ENCODE measurements at regions not wholly inside any gene's neighbourhood (a gene's known extent, or its start where the extent isn't known, plus 50 kb on each side); places are given as distances from the start of the nearest gene placed in this dataset.

GRCh38 chr5:57666582-57666981 lies 184.0 kb upstream of the ACTBL2 start:
- DNase-seq (ENCODE audit: low read depth in 1 of 2, low spot score in 1 of 2) = no peak
- TF ChIP-seq, protein P1, sequence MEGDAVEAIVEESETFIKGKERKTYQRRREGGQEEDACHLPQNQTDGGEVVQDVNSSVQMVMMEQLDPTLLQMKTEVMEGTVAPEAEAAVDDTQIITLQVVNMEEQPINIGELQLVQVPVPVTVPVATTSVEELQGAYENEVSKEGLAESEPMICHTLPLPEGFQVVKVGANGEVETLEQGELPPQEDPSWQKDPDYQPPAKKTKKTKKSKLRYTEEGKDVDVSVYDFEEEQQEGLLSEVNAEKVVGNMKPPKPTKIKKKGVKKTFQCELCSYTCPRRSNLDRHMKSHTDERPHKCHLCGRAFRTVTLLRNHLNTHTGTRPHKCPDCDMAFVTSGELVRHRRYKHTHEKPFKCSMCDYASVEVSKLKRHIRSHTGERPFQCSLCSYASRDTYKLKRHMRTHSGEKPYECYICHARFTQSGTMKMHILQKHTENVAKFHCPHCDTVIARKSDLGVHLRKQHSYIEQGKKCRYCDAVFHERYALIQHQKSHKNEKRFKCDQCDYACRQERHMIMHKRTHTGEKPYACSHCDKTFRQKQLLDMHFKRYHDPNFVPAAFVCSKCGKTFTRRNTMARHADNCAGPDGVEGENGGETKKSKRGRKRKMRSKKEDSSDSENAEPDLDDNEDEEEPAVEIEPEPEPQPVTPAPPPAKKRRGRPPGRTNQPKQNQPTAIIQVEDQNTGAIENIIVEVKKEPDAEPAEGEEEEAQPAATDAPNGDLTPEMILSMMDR (IDR thresholded peaks at IDR 0.05; ENCODE audit: insufficient read depth, low read length) = no peak
- no peak for TF ChIP-seq GABPA (IDR thresholded peaks at IDR 0.05; ENCODE audit: low read depth)
- TF ChIP-seq SPI1 (IDR thresholded peaks at IDR 0.05; ENCODE audit: borderline replicate concordance, low read depth) = no peak
- TF ChIP-seq, protein P2, sequence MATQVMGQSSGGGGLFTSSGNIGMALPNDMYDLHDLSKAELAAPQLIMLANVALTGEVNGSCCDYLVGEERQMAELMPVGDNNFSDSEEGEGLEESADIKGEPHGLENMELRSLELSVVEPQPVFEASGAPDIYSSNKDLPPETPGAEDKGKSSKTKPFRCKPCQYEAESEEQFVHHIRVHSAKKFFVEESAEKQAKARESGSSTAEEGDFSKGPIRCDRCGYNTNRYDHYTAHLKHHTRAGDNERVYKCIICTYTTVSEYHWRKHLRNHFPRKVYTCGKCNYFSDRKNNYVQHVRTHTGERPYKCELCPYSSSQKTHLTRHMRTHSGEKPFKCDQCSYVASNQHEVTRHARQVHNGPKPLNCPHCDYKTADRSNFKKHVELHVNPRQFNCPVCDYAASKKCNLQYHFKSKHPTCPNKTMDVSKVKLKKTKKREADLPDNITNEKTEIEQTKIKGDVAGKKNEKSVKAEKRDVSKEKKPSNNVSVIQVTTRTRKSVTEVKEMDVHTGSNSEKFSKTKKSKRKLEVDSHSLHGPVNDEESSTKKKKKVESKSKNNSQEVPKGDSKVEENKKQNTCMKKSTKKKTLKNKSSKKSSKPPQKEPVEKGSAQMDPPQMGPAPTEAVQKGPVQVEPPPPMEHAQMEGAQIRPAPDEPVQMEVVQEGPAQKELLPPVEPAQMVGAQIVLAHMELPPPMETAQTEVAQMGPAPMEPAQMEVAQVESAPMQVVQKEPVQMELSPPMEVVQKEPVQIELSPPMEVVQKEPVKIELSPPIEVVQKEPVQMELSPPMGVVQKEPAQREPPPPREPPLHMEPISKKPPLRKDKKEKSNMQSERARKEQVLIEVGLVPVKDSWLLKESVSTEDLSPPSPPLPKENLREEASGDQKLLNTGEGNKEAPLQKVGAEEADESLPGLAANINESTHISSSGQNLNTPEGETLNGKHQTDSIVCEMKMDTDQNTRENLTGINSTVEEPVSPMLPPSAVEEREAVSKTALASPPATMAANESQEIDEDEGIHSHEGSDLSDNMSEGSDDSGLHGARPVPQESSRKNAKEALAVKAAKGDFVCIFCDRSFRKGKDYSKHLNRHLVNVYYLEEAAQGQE (IDR thresholded peaks at IDR 0.05; ENCODE audit: insufficient replicate concordance, low read depth) = no peak
- no peak for TF ChIP-seq POLR2AphosphoS5 (IDR thresholded peaks at IDR 0.05; ENCODE audit: low read depth)
- Histone ChIP-seq H3K4me3 (replicated peaks; ENCODE audit: insufficient read depth, low read length) (no peak overlapping the region), H3K27ac (replicated peaks) (no peak overlapping the region), H3K27me3 (ENCODE audit: insufficient read depth, poor library complexity, severe bottlenecking) (no peaks in the 10 kb centered on the region)

DNA sequence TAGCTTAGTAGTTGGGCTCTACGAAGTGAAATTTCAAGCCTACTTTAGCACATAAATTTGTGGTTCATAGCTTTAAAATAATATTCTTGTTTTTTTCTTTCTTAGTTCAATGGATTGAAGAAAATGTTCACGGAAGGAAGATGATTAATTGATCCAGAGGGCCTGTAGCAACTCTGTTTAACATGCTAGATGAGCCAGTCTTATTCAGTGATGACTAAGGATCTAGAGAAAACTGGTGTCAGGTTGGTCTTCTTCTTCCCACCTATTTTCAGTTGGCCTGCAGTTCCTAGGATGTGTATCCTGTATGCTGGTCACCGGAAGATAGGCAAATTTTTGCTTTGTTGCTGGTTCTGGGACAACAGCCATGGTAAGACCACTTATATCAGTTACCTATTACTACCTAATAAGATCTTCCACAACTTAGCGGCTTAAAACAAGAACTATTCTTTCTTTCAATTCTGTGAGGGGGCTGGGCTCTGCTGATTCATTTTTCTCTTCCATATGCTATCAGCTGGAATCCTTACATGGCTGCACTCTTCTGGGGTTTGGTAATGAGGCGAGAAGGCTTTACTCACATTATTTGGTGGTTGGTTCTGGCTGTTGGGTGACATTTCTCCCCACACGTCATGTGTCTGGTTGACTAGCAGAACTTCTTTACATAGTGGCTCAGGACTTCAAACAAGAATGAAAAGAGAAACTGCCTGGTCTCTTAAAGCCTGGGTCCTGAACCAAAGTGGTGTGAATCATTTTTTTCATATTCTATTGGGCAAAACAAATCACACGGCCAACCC lies 182.7 kb upstream of the ACTBL2 start:
- Histone ChIP-seq H3K4me3 (replicated peaks; ENCODE audit: insufficient read depth, low read length) (no peak overlapping the region), H3K27me3 (ENCODE audit: insufficient read depth, poor library complexity, severe bottlenecking) (no peaks in the 10 kb centered on the region)
- TF ChIP-seq SPI1 (IDR thresholded peaks at IDR 0.05; ENCODE audit: borderline replicate concordance, low read depth) (no peak), POLR2AphosphoS5 (IDR thresholded peaks at IDR 0.05; ENCODE audit: low read depth) (no peak)
- TF ChIP-seq, protein P1 (IDR thresholded peaks at IDR 0.05; ENCODE audit: insufficient read depth, low read length) = no peak

DNA sequence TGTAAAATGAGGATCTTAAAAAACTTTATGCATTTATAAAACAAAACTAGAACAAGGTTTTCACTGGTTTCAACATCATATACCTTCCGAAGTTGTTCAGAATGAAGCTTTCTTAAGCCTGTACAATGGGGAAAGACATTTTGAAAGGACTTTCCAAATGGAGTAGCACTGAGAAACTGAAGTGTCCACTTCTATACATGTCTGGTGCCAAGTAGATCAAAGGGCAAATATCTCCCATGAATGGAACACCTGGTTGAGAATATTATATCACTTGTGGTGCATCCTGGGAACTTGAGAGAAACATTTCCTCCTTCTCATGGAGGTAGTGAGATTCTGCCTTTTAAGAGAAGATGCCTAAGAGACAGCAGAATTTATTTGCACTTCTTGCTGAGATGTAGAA lies 182.1 kb upstream of the ACTBL2 start:
- TF ChIP-seq, protein P1 (IDR thresholded peaks at IDR 0.05; ENCODE audit: insufficient read depth, low read length) = no peak
- no peak for TF ChIP-seq POLR2AphosphoS5 (IDR thresholded peaks at IDR 0.05; ENCODE audit: low read depth)
- no peak for TF ChIP-seq GABPA (IDR thresholded peaks at IDR 0.05; ENCODE audit: low read depth)
- TF ChIP-seq, protein P2 (IDR thresholded peaks at IDR 0.05; ENCODE audit: insufficient replicate concordance, low read depth) = no peak
- H3K4me3 ChIP-seq (replicated peaks; ENCODE audit: insufficient read depth, low read length) = no peak overlapping the region
- no peak overlapping the region for H3K27ac ChIP-seq (replicated peaks)
- H3K27me3 ChIP-seq (ENCODE audit: insufficient read depth, poor library complexity, severe bottlenecking) = no peaks in the 10 kb centered on the region
- no peak for DNase-seq (ENCODE audit: low read depth in 1 of 2, low spot score in 1 of 2)

More for the DNA sequence above, 182.7 kb upstream of the ACTBL2 start:
- no peak overlapping the region for H3K27ac ChIP-seq (replicated peaks)
- no peak for DNase-seq (ENCODE audit: low read depth in 1 of 2, low spot score in 1 of 2)

DNA sequence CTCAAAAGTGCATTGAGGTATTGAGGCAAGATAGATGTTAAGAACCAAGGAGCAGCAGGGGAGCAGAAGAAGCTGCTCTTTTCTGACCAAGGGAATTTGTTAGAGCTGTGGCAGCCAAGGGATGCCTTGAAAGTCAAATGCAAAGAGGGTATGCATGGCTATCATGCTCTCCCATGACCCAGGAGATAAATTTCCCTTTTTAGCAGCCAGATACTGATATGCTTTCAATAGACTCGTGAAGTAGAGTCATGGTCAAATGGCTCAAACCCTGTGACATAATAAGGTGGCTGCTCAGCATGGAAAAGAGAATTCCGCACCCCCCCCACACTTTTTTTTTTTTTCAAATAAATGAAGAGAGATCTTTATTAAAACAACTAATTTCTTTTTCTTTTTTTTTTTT lies 180.9 kb upstream of the ACTBL2 start:
- Histone ChIP-seq H3K27ac (replicated peaks) (no peak overlapping the region), H3K27me3 (ENCODE audit: insufficient read depth, poor library complexity, severe bottlenecking) (no peaks in the 10 kb centered on the region), H3K4me3 (replicated peaks; ENCODE audit: insufficient read depth, low read length) (no peak overlapping the region)
- TF ChIP-seq, protein P2 (IDR thresholded peaks at IDR 0.05; ENCODE audit: insufficient replicate concordance, low read depth) = no peak
- TF ChIP-seq POLR2AphosphoS5 (IDR thresholded peaks at IDR 0.05; ENCODE audit: low read depth) (no peak), SPI1 (IDR thresholded peaks at IDR 0.05; ENCODE audit: borderline replicate concordance, low read depth) (no peak), GABPA (IDR thresholded peaks at IDR 0.05; ENCODE audit: low read depth) (no peak)
- TF ChIP-seq, protein P1 (IDR thresholded peaks at IDR 0.05; ENCODE audit: insufficient read depth, low read length) = no peak
- DNase-seq (ENCODE audit: low read depth in 1 of 2, low spot score in 1 of 2) = no peak
